ENCODE measurements at regions not wholly inside any gene's neighbourhood (a gene's known extent, or its start where the extent isn't known, plus 50 kb on each side); places are given as distances from the start of the nearest gene placed in this dataset.

- no peak overlapping the region for H3K4me2 ChIP-seq (ENCODE audit: insufficient read depth, low read length)
- no TSS peak for BruUV-seq (replicated peaks)
- H3K27ac ChIP-seq (ENCODE audit: extremely low read depth, low read depth, low read length): no peak overlapping the region
- H2AFZ ChIP-seq (ENCODE audit: low read depth, low read length): no peak overlapping the region
- intact Hi-C loops (cut with micrococcal nuclease): no loop called here
- ATAC-seq: no peak
- H3K27me3 ChIP-seq (ENCODE audit: control insufficient read depth in 2 of 2, insufficient read depth in 2 of 2, low read length in 2 of 2): no peaks in the 10 kb centered on the region
- ChIA-PET CTCF (ENCODE audit: low intra/inter-chr PET ratio) (interaction anchor here (0.6 kb wide), 1 partner anchor 1847 kb away, joined by 4 read pairs; no protein-coding TSS in a partner anchor), POLR2A (no interaction called here)
- no peak for FAIRE-seq
- 5% methylated on average over 3 of the region's 4 CpGs for WGBS (ENCODE audit: insufficient coverage, low coverage, missing lambda C conversion rate)
- H3K4me3 ChIP-seq: no peak overlapping the region
- no peaks in the 10 kb centered on the region for H3K9me1 ChIP-seq (ENCODE audit: control insufficient read depth, insufficient read depth, low read length)
- no peaks in the 10 kb centered on the region for H3K9me3 ChIP-seq (replicated peaks; ENCODE audit: control insufficient read depth, insufficient read depth, low read depth, low read length)
- H3K36me3 ChIP-seq (ENCODE audit: control insufficient read depth, insufficient read depth, low read length): no peaks in the 10 kb centered on the region
- H4K20me1 ChIP-seq (replicated peaks; ENCODE audit: control insufficient read depth, insufficient read depth, low read length): no peaks in the 10 kb centered on the region
- no peak overlapping the region for H3K9ac ChIP-seq (ENCODE audit: insufficient read depth in 1 of 2, low read depth in 2 of 2, low read length in 2 of 2)
- DNase-seq (ENCODE audit: extremely low read depth in 1 of 4, low spot score in 3 of 4): no peak
- H3K79me2 ChIP-seq (ENCODE audit: control insufficient read depth, insufficient read depth, low read length): no peaks in the 10 kb centered on the region
- no peaks in the 10 kb centered on the region for H3K4me1 ChIP-seq (replicated peaks in 1 of 2; ENCODE audit: control insufficient read depth in 2 of 2, insufficient read depth in 2 of 2, low read length in 2 of 2)
- in situ Hi-C loops (cut with MboI): no loop called here
- TF ChIP-seq NR1H2 (CRISPR knock-in tag; IDR thresholded peaks at IDR 0.05) (no peak), CREM (IDR thresholded peaks at IDR 0.05; ENCODE audit: low read depth) (no peak), SRF (CRISPR knock-in tag; IDR thresholded peaks at IDR 0.05) (no peak), GATA2 (CRISPR knock-in tag; IDR thresholded peaks at IDR 0.05) (no peak), IFI16 (CRISPR knock-in tag; IDR thresholded peaks at IDR 0.05) (no peak), ZBED1 (IDR thresholded peaks at IDR 0.05) (no peak), TAF7 (tag; IDR thresholded peaks at IDR 0.05) (no peak), CLOCK (CRISPR knock-in tag; IDR thresholded peaks at IDR 0.05; ENCODE audit: borderline replicate concordance) (no peak), KLF1 (tag; IDR thresholded peaks at IDR 0.05) (no peak), ELK3 (CRISPR knock-in tag; IDR thresholded peaks at IDR 0.05) (no peak), COPS2 (conservative IDR thresholded peaks at IDR 0.05) (no peak), REST (IDR thresholded peaks at IDR 0.05; ENCODE audit: borderline replicate concordance) (no peak), REST (CRISPR knock-in tag; IDR thresholded peaks at IDR 0.05; ENCODE audit: low read depth) (no peak), ZNF354B (CRISPR knock-in tag; IDR thresholded peaks at IDR 0.05) (no peak)
Measured at GRCh38 chr13:107644136-107644535, 571.2 kb downstream of the LIG4 start.

All from K562 (cell line).